Omental fat pad (tissue), 3 donors: ENCODE measurements at regions not wholly inside any gene's neighbourhood (a gene's known extent, or its start where the extent isn't known, plus 50 kb on each side); places are given as distances from the start of the nearest gene placed in this dataset.

Source experiments
- ATAC-seq: fragments of 150-250 bp; one replicate; pipeline ENCODE4 v1.9.1; 2016; ENCODE audit warnings: mild to moderate bottlenecking, moderate library complexity; ENCODE audit not compliant: low FRiP score
- DNase-seq: peaks from one replicate; pipeline ENCODE4 v3.0.0-alpha.2; 2019; ENCODE audit warnings: low spot score
- CTCF ChIP-seq, 3 donors: fragments of 450-650 bp; IDR thresholded peaks; one replicate each; pipeline ENCODE4 v1.5.1; 2016 to 2017; ENCODE audit warnings: antibody characterized with exemption in 3 of 3, mild to moderate bottlenecking in 3 of 3, moderate library complexity in 2 of 3

- ATAC-seq (no peak), DNase-seq (no peak)
- no peak for TF ChIP-seq CTCF (IDR thresholded peaks at IDR 0.05)
Measured at GRCh38 chr2:47236503-47237215, 60.3 kb upstream of the CALM2 start.

GRCh38 chr2:47235132-47235531 lies 58.8 kb upstream of the CALM2 start:
- DNase-seq (no peak), ATAC-seq (no peak)
- TF ChIP-seq CTCF (IDR thresholded peaks at IDR 0.05) = no peak

DNA sequence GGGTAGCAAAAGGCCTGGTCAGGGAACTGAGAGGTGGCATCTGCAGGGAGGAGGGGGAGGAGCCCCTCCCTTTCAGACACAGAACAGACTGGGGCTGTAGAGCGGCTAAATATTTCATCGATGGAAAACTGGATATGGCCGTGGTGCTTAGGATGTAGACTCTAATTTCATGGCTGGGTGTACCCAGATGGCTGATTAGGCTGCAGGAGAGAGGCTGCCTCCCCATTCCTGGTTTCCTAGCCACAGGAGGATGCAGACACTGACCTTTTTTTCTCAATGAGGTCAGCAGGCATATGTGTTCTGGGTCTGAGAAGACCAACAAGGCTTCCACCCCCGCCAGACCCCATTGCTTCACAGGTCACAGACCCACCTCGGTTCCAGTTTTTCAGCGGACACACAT lies 58.1 kb upstream of the CALM2 start:
- no peak for TF ChIP-seq CTCF (IDR thresholded peaks at IDR 0.05)
- ATAC-seq (no peak), DNase-seq (no peak)

GRCh38 chr2:47232738-47233415 lies 56.6 kb upstream of the CALM2 start:
- TF ChIP-seq CTCF (IDR thresholded peaks at IDR 0.05) = no peak
- ATAC-seq (no peak), DNase-seq (no peak)

DNA sequence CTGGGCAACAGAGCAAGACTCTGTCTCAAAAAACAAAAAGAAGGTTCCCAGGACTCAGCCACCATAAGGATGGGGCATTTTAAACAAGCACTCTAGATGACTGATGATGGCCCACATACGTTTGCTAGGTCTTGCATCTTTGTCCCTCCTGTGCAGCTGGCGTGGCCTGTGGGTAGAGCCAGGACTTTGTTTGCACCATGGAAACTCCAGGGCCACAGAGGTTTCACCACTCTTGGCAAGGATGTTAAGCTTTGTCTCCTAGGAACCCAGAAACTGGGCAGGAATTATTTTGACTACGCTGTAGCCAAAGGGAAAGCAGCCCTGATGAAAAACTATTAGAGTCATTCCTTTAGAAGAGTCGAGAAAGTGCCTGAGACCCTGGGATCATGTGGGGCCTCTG lies 54.1 kb upstream of the CALM2 start:
- ATAC-seq (peak; percentile 69), DNase-seq (no peak)
- no peak for TF ChIP-seq CTCF (IDR thresholded peaks at IDR 0.05)

DNA sequence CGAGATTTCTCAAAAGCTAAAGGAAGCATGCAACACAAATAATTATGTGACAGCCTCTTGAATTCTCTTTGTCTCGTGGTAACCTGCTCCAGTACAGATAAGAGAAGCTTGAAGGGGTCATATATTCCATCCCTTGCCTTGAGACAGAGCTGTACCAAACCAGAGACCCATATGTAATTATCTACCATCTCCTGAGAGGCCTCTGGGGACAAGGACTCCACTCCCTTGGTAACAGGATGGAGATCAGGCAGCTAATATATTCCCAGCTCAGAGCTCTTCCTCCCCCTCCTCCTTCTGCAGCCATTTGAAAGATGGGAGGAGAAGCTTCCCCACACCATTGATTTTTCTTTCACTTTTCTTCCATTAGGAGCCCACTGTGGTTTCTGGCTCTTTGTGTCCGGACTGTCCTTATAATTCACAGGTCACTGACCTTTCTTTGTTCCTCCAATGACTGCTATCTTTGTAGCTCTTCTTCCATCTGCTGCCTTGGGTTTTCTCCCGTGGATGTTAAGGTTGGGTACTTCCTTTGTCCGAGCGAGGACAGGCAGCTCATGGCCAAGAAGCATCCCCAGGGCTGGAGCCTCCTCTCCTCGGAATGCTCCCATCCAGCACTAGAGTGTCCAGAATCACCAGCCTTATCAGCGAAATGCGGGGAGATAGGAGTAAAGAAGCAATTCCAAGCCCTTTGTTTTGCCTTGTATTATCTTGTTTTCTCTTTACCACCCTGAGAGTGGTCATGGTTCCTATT lies 51.4 kb upstream of the CALM2 start:
- DNase-seq = no peak
- ATAC-seq = no peak
- no peak for TF ChIP-seq CTCF (IDR thresholded peaks at IDR 0.05)
